ENCODE measurements at regions not wholly inside any gene's neighbourhood (a gene's known extent, or its start where the extent isn't known, plus 50 kb on each side); places are given as distances from the start of the nearest gene placed in this dataset.

GRCh38 chr4:117811731-117812130, 222.6 kb upstream of the NDST3 start:
- no peaks in the 10 kb centered on the region for H3K36me3 Mint-ChIP-seq (ENCODE audit: insufficient read depth, unreplicated experiment)
- POLR2A ChIA-PET: no interaction called here
- H3K9me3 Mint-ChIP-seq (ENCODE audit: unreplicated experiment): no peaks in the 10 kb centered on the region
- no peak for TF ChIP-seq CTCF (IDR thresholded peaks at IDR 0.05; ENCODE audit: unreplicated experiment)
- no peak for DNase-seq (ENCODE audit: unreplicated experiment)
- intact Hi-C loops (cut with micrococcal nuclease): no loop called here
- BruUV-seq (replicated peaks): no TSS peak
- no peak overlapping the region for H3K27ac Mint-ChIP-seq (ENCODE audit: low read depth, unreplicated experiment)
- H3K27me3 Mint-ChIP-seq (ENCODE audit: insufficient read depth, unreplicated experiment): no peaks in the 10 kb centered on the region
- no peak overlapping the region for H3K4me3 Mint-ChIP-seq (ENCODE audit: unreplicated experiment)
- CTCF ChIA-PET: no interaction called here
- H3K4me1 Mint-ChIP-seq (ENCODE audit: insufficient read depth, unreplicated experiment): no peaks in the 10 kb centered on the region

- Mint-ChIP-seq H3K36me3 (ENCODE audit: insufficient read depth, unreplicated experiment) (no peaks in the 10 kb centered on the region), H3K9me3 (ENCODE audit: unreplicated experiment) (no peaks in the 10 kb centered on the region), H3K4me1 (ENCODE audit: insufficient read depth, unreplicated experiment) (no peaks in the 10 kb centered on the region), H3K4me3 (ENCODE audit: unreplicated experiment) (no peak overlapping the region), H3K27ac (ENCODE audit: low read depth, unreplicated experiment) (no peak overlapping the region), H3K27me3 (ENCODE audit: insufficient read depth, unreplicated experiment) (no peaks in the 10 kb centered on the region)
- no TSS peak for BruUV-seq (replicated peaks)
- ChIA-PET CTCF (interaction anchor here (0.6 kb wide), 1 partner anchor 25 kb away, joined by 3 read pairs; no protein-coding TSS in a partner anchor), POLR2A (no interaction called here)
- DNase-seq (ENCODE audit: unreplicated experiment): no peak
- intact Hi-C loops (cut with micrococcal nuclease): no loop called here
- no peak for TF ChIP-seq CTCF (IDR thresholded peaks at IDR 0.05; ENCODE audit: unreplicated experiment)
Observed at GRCh38 chr4:117814277-117815246, 219.7 kb upstream of the NDST3 start.

- intact Hi-C loops (cut with micrococcal nuclease): no loop called here
- H3K36me3 Mint-ChIP-seq (ENCODE audit: insufficient read depth, unreplicated experiment): no peaks in the 10 kb centered on the region
- no peak for TF ChIP-seq CTCF (IDR thresholded peaks at IDR 0.05; ENCODE audit: unreplicated experiment)
Observed at GRCh38 chr4:117817301-117817700, 217.0 kb upstream of the NDST3 start.

GRCh38 chr4:117821834-117822233, 212.5 kb upstream of the NDST3 start:
- Mint-ChIP-seq H3K27me3 (ENCODE audit: insufficient read depth, unreplicated experiment) (no peaks in the 10 kb centered on the region), H3K36me3 (ENCODE audit: insufficient read depth, unreplicated experiment) (no peaks in the 10 kb centered on the region), H3K4me1 (ENCODE audit: insufficient read depth, unreplicated experiment) (no peaks in the 10 kb centered on the region), H3K9me3 (ENCODE audit: unreplicated experiment) (no peaks in the 10 kb centered on the region), H3K4me3 (ENCODE audit: unreplicated experiment) (no peak overlapping the region), H3K27ac (ENCODE audit: low read depth, unreplicated experiment) (no peak overlapping the region)
- CTCF ChIA-PET: interaction anchor here (0.6 to 0.7 kb wide), 2 partner anchors 38 to 94 kb away, joined by 3 to 4 read pairs; no protein-coding TSS in a partner anchor
- BruUV-seq (replicated peaks): no TSS peak
- intact Hi-C loops (cut with micrococcal nuclease): no loop called here
- no peak for TF ChIP-seq CTCF (IDR thresholded peaks at IDR 0.05; ENCODE audit: unreplicated experiment)
- DNase-seq (ENCODE audit: unreplicated experiment): no peak
- POLR2A ChIA-PET: interaction anchor here (0.8 kb wide), 1 partner anchor 36 kb away, joined by 3 read pairs; no protein-coding TSS in a partner anchor

More at GRCh38 chr4:117817301-117817700, 217.0 kb upstream of the NDST3 start:
- Mint-ChIP-seq H3K9me3 (ENCODE audit: unreplicated experiment) (no peaks in the 10 kb centered on the region), H3K27ac (ENCODE audit: low read depth, unreplicated experiment) (no peak overlapping the region), H3K4me3 (ENCODE audit: unreplicated experiment) (no peak overlapping the region), H3K27me3 (ENCODE audit: insufficient read depth, unreplicated experiment) (no peaks in the 10 kb centered on the region), H3K4me1 (ENCODE audit: insufficient read depth, unreplicated experiment) (no peaks in the 10 kb centered on the region)
- BruUV-seq (replicated peaks): no TSS peak
- POLR2A ChIA-PET: no interaction called here
- CTCF ChIA-PET: interaction anchor here (1.4 kb wide), 1 partner anchor 18 kb away, joined by 3 read pairs; no protein-coding TSS in a partner anchor
- no peak for DNase-seq (ENCODE audit: unreplicated experiment)

All from MCF 10A (cell line).